ENCODE measurements at regions not wholly inside any gene's neighbourhood (a gene's known extent, or its start where the extent isn't known, plus 50 kb on each side); places are given as distances from the start of the nearest gene placed in this dataset.

DNA sequence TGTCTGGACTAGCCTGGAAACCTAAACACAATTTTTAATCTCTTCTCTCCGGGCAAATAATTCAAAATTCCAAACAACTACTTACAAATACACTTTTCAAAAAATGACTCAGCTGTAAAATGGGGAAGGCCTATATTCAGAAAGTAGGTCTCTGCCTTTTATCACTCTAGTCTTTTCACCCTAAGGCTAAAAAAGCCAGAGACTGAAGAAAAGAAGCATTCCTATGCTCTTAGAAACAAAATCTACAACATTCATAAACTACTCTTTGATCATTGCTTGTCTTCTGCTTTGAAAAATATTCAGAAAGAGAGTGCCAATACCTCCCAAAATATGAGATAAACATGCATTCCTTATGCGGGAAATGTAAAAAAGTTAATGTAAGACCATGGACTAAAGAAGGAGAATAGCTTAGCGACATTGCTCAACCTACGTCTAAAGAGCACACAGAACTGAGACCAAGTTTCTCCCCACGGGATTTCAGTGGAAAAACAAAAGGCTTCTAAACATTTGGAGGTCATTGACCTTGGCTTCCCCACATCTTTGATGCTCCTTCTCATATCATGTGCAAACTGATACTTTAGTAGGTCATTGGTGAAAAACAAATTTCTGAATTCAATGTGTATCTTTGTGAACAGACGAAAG is 74.4 kb upstream of the EPB41L3 start:
- no peak for TF ChIP-seq EP300 (IDR thresholded peaks at IDR 0.05; ENCODE audit: low read depth)
- TF ChIP-seq POLR2AphosphoS5 (IDR thresholded peaks at IDR 0.05) = no peak
- no peak for TF ChIP-seq POLR2A (IDR thresholded peaks at IDR 0.05)
- TF ChIP-seq, protein P1, sequence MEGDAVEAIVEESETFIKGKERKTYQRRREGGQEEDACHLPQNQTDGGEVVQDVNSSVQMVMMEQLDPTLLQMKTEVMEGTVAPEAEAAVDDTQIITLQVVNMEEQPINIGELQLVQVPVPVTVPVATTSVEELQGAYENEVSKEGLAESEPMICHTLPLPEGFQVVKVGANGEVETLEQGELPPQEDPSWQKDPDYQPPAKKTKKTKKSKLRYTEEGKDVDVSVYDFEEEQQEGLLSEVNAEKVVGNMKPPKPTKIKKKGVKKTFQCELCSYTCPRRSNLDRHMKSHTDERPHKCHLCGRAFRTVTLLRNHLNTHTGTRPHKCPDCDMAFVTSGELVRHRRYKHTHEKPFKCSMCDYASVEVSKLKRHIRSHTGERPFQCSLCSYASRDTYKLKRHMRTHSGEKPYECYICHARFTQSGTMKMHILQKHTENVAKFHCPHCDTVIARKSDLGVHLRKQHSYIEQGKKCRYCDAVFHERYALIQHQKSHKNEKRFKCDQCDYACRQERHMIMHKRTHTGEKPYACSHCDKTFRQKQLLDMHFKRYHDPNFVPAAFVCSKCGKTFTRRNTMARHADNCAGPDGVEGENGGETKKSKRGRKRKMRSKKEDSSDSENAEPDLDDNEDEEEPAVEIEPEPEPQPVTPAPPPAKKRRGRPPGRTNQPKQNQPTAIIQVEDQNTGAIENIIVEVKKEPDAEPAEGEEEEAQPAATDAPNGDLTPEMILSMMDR (IDR thresholded peaks at IDR 0.05) = no peak
- 85 to 90% methylated on average over 6 of the region's 6 CpGs for WGBS, 2 donors (ENCODE audit: low coverage in 1 of 2)
- intact Hi-C loops (cut with DNase I; ENCODE audit: low total_unique reads) (no loop called here), in situ Hi-C loops (cut with MboI; ENCODE audit: low pct_ligation_motif_present in 1 of 4, low pct_unique_long_range_greater_than_20kb in 1 of 4, low sequenced_read_pairs in 3 of 4) (loop anchor here in 1 of 4 donors (25.0 kb wide), 1 partner anchor 219 kb away; no protein-coding TSS in a partner anchor)
- H3K27ac ChIP-seq = no peak overlapping the region
- H3K4me1 ChIP-seq = no peaks in the 10 kb centered on the region
- no peak overlapping the region for H3K4me3 ChIP-seq
- no peaks in the 10 kb centered on the region for H3K36me3 ChIP-seq
- no peak for DNase-seq
- H3K27me3 ChIP-seq = no peaks in the 10 kb centered on the region
- H3K9me3 ChIP-seq = no peaks in the 10 kb centered on the region

DNA sequence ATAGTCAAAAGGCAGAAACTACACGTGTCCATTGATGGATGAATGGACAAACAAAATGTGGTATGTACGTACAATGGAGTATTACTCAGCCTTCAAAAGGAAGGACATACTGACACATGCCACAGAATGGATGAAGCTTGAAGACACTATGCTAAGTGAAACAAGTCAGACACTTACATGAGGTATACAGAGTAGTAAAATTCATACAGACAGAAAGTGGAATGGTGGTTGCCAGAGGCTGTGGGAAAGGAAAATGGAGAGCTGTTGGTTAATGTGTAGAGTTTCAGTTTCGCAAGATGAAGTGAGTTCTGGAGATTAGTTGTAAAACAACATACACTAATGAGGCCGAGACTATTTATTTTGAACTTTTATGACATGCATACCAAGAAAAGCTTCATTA is 67.4 kb upstream of the EPB41L3 start:
- in situ Hi-C loops (cut with MboI; ENCODE audit: low pct_ligation_motif_present in 1 of 4, low pct_unique_long_range_greater_than_20kb in 1 of 4, low sequenced_read_pairs in 3 of 4) = loop anchor here in 1 of 4 donors (25.0 kb wide), 1 partner anchor 226 kb away; no protein-coding TSS in a partner anchor
- Histone ChIP-seq H3K27me3 (no peaks in the 10 kb centered on the region), H3K27ac (no peak overlapping the region), H3K9me3 (no peaks in the 10 kb centered on the region), H3K4me1 (no peaks in the 10 kb centered on the region), H3K36me3 (no peaks in the 10 kb centered on the region), H3K4me3 (no peak overlapping the region)
- no peak for DNase-seq
- intact Hi-C loops (cut with DNase I; ENCODE audit: low total_unique reads) = no loop called here
- 79 to 86% methylated on average over 4 of the region's 4 CpGs for WGBS, 2 donors (ENCODE audit: low coverage in 1 of 2)
- TF ChIP-seq, protein P1 (IDR thresholded peaks at IDR 0.05) = no peak
- TF ChIP-seq POLR2AphosphoS5 (IDR thresholded peaks at IDR 0.05) (no peak), POLR2A (IDR thresholded peaks at IDR 0.05) (no peak), EP300 (IDR thresholded peaks at IDR 0.05; ENCODE audit: low read depth) (no peak)

DNA sequence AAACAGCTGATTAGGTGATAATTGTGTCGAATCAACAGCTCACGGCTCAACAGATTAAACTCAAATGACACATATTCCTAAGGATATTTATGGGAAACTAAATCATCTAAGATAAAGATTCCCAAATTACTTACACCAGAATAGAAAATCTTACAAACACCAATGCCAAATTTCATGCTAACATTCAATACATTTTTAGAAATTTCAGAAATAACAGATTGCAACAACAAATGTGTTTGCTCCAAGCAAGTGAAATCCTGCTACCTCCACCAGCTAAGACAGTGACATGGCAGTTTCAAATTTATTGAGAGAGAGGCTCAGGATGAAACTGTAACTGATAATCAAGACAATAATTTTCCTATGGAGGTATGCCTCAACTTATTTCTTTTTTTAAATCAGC is 65.0 kb upstream of the EPB41L3 start:
- TF ChIP-seq POLR2AphosphoS5 (IDR thresholded peaks at IDR 0.05) (no peak), POLR2A (IDR thresholded peaks at IDR 0.05) (no peak), EP300 (IDR thresholded peaks at IDR 0.05; ENCODE audit: low read depth) (no peak)
- TF ChIP-seq, protein P1 (IDR thresholded peaks at IDR 0.05) = no peak
- Histone ChIP-seq H3K36me3 (no peaks in the 10 kb centered on the region), H3K4me1 (no peaks in the 10 kb centered on the region), H3K9me3 (no peaks in the 10 kb centered on the region), H3K27me3 (no peaks in the 10 kb centered on the region), H3K27ac (no peak overlapping the region), H3K4me3 (no peak overlapping the region)
- in situ Hi-C loops (cut with MboI; ENCODE audit: low pct_ligation_motif_present in 1 of 4, low pct_unique_long_range_greater_than_20kb in 1 of 4, low sequenced_read_pairs in 3 of 4) (loop anchor here in 1 of 4 donors (25.0 kb wide), 1 partner anchor 228 kb away; no protein-coding TSS in a partner anchor), intact Hi-C loops (cut with DNase I; ENCODE audit: low total_unique reads) (no loop called here)
- DNase-seq = no peak
- 87% methylated on average over 2 of the region's 2 CpGs; no CpG with 5 or more reads in 1 of the 2 donors for WGBS, 2 donors (ENCODE audit: low coverage in 1 of 2)

DNA sequence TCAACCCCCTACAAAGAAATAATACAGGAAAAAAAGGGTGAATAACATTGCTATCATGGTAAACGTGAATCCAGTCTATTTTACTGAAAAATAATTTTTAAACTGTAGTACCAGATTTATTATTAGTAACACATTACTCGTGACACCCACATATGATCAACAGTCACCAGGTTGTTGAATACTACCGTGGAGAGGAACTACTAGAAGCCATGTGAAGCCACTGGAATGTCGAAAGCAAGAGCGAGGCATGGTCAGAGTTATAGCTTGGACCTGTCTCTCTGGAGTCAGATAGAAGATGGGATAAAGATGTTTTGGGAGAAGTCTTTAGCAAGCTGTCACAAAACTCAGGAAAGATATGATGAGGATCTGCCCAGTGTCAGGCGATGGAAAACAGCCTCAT is 63.2 kb upstream of the EPB41L3 start:
- WGBS, 2 donors (ENCODE audit: low coverage in 1 of 2) = 86 to 87% methylated on average over 5 to 6 of the region's 6 CpGs
- no peaks in the 10 kb centered on the region for H3K36me3 ChIP-seq
- H3K27me3 ChIP-seq = no peaks in the 10 kb centered on the region
- in situ Hi-C loops (cut with MboI; ENCODE audit: low pct_ligation_motif_present in 1 of 4, low pct_unique_long_range_greater_than_20kb in 1 of 4, low sequenced_read_pairs in 3 of 4) (loop anchor here in 1 of 4 donors (25.0 kb wide), 1 partner anchor 230 kb away; no protein-coding TSS in a partner anchor), intact Hi-C loops (cut with DNase I; ENCODE audit: low total_unique reads) (no loop called here)
- DNase-seq = no peak
- no peaks in the 10 kb centered on the region for H3K4me1 ChIP-seq
- TF ChIP-seq POLR2A (IDR thresholded peaks at IDR 0.05) = no peak
- no peak for TF ChIP-seq EP300 (IDR thresholded peaks at IDR 0.05; ENCODE audit: low read depth)
- TF ChIP-seq, protein P1 (IDR thresholded peaks at IDR 0.05) = no peak
- TF ChIP-seq POLR2AphosphoS5 (IDR thresholded peaks at IDR 0.05) = no peak
- H3K4me3 ChIP-seq = no peak overlapping the region
- no peaks in the 10 kb centered on the region for H3K9me3 ChIP-seq
- H3K27ac ChIP-seq = no peak overlapping the region

Data from transverse colon (tissue), 4 donors.